Non-pigmented ciliary epithelial cell (primary cell): ENCODE measurements at regions not wholly inside any gene's neighbourhood (a gene's known extent, or its start where the extent isn't known, plus 50 kb on each side); places are given as distances from the start of the nearest gene placed in this dataset.
A peak's percentile ranks its signal among the peaks of the same experiment; 100 is the strongest.
"Not testable (repeated sequence)": the region's sequence is repeated elsewhere in the genome, so short reads cannot be mapped to it uniquely, and the experiment has no call there.

Experiments
- DNase-seq: peaks from one replicate; pipeline ENCODE4 v3.0.0-alpha.2; 2010; ENCODE audit warnings: low read depth

- DNase-seq: no peak
These were observed 292.4 kb downstream of the DUSP6 start for GRCh38 chr12:89059721-89060541.

DNA sequence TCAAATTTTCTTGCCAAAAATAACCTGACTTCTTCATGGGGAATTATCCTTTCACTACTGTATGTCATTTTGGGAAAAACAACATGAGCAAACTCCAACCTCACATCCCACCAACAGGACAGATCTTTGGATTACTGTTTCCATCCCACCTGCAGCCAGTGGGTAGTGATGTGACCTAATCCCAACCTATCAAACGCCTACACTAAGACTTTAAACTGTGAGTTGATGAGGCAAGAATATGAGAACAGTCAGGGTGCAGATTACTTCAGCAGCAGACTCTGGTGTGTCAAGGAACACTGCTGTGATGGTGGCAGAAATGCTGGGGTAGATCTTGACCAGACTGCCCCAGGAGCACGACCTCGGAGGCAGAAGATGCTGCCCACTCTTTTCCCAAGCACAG, 293.2 kb downstream of the DUSP6 start:
- no peak for DNase-seq

DNA sequence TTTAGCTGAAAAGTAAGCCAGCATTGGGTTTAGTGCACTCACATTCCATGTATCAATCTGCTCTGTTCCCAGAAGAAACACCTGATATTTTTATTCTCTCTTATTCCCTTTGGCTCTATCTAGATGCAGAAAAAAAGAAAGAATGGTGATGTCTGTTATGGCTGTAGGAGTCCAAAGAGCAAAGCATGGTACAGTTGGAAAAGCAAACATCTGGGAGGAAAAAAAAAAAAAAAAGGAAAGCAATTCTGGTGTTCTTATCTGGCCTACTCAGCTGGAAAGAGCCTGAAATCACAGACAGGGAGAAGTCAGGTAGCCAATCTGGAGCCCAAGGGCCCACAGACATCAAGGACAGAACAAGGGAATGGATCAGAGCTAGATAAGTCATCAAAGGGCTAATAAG, 293.9 kb downstream of the DUSP6 start:
- DNase-seq: no peak

- DNase-seq: not testable (repeated sequence)
These were observed 298.5 kb downstream of the DUSP6 start for GRCh38 chr12:89053817-89054216.

GRCh38 chr12:89051065-89051677, 301.1 kb downstream of the DUSP6 start:
- no peak for DNase-seq

GRCh38 chr12:89047856-89048418, 304.4 kb downstream of the DUSP6 start:
- DNase-seq: no peak

- no peak for DNase-seq
These were observed 311.2 kb downstream of the DUSP6 start for GRCh38 chr12:89041078-89041477.

DNA sequence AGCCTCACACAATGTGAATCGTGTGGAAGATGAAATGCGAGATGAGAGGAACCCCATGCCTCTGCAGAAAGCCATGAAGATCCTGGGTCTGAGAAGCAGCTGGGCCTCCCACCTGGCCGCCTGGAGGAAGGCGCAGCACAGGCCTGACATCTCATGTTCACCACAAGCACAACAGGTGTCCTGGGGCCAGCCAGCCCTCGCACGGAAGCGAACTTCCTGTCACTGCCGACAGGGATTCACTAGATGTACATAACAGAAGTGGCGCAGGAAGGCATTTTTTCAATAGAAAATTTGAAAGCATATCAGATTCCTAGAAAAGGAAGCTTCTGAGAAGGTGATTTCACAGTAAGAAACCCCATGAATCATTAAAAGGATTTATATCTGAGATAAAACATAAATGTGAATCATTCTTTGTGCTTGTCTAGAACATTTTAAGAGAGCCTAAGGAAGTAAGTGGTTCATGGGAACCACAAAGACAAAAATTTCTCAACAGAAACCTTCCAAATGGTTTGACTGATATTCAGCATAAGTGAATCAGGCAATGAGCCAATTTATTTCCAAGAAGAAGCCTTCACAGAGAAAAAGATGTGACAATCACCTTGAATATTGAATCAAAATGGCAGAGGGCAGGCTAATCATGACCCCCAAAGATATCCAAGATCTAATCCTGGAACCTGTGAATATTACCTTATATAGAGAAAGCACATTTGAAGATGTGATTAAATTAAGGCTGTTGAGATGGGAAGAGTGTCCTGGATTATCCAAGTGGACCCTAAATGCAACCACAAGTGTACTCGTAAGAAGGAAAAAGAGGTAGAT, 311.9 kb downstream of the DUSP6 start:
- peak; percentile 50 for DNase-seq

DNA sequence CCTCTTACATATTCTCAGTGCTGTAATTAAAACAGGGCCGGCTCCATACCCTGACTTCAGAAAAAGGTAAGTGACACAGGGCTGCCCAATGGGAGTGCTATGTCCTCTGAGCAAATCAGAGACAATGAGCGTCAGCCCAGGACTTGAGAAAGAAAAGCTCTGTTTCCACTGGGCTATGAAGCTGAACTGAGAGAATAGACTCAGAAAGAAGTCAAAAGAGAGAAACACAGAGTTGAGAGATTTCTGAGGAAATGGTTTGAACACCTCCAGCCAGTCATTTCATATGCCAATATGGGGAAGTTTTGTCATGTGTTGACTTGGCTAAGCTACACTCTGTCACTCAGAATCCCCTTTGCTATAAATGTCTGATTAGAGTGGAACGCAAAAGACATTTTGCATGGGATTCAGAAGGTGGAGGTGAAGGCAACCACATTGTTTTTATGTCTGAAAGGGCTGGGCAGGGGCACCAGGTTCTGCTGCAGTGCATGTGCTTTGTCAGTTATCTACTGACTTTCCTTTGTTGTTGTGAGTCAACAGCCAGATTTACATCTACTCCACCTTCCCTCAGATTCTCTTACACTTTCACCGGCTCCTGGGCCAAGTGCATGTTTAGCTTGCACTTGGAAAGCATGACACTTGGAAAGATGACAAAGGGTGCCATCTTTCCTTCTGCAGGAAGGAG, 313.3 kb downstream of the DUSP6 start:
- no peak for DNase-seq

- no peak for DNase-seq
These were observed 319.2 kb downstream of the DUSP6 start for GRCh38 chr12:89033062-89033461.

- no peak for DNase-seq
These were observed 322.3 kb downstream of the DUSP6 start for GRCh38 chr12:89029961-89030360.

DNA sequence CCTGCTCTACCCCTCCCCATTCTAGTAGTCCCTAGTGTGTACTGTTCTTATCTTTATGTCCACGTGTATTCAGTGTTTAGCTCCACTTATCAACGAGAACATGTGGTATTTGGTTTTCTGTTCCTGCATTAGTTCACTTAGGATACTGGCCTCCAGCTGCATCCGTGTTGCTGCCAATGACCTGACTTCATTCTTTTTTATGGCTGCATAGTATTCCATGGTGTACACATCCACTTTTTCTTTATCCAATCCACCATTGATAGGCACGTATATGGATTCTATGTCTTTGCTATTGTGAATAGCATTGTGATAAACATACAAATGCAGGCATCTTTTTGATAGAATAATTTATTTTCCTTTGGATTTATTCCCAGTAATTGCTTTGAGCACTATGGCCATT, 327.7 kb downstream of the DUSP6 start:
- DNase-seq: no peak

DNA sequence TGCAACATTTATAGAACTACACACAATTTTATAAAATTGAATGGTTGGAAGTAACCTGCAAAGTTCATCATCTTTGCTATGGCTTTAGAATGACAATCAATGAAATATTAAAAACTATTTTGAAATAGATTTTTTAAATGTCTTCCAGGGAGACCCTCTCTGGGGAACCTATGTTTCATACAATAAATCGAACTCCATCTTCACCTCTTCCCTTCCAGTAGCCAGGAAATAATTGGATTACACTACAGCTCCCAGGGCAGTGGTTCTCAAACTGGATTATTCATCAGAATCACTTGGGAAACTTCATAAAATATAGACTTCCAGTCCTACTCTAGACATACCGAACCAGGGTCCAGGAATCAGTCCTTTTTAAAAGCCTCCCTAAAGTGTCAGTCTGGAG, 328.4 kb downstream of the DUSP6 start:
- DNase-seq: no peak

DNA sequence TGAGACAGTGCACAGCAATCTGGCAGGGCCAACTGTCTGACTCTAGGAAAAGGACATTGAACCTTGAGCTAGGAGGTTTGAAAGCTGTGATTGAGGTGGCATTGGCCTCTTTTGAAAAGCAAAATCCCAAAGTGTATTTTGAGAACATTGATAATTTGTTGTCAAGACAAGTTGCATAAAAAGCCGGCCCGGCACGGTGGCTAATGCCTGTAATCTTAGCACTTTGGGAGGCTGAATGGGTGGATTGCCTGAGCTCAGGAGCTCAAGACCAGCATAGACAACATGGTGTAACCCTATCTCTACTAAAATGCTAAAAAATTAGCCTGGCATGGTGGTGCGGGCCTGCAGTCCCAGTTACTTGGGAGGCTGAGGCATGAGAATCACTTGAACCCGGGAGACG, 331.6 kb downstream of the DUSP6 start:
- no peak for DNase-seq

DNA sequence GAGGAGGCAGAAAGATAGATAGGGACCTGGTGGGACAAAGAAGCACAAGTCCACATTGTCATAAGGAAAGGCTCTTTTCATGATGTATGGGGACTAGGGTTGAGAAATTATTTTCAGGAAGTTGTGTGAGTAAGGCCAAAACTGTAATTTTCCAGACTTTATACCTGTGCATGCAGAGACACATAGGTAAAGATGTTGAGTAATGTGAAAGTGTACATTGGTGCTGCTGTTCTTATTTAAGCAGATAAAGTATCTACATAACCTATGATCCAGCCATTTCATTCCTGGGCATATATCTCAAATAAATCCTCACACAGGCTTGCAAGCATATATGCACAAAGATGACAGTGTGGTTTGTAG, 332.2 kb downstream of the DUSP6 start:
- DNase-seq: no peak

DNA sequence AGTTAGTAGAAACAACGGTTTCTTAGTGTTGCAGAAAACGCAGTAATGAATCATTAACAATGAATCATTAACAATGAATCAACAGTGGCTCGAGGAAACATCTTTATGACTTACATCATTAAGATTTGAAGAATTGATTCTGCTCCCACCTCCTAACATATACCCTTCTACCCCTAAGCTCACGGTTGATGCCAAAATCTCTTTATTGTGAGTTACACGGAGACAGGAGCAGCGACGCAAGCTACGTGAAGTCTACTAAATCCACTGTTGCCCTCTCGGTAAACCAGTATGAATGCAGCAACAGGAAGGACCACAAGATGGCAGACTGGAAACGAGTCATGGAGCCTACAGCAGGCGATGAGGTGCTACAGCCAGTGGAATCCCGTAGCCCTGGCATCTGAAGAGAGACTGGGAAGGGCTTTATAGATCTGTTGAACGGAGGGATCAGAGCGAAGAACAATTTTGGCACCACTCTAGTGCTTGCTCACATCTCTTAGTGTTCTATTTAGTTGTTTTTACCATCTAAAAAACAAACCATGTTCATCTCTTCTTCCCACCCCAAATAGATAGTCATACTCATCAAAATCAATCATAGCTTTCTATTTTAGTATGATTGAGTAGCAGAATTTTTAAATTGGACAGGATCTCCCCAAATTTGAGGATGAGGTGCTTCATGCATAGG, 332.7 kb downstream of the DUSP6 start:
- peak; percentile 63 for DNase-seq

- DNase-seq: peak; percentile 46
These were observed 335.1 kb downstream of the DUSP6 start for GRCh38 chr12:89016970-89017778.

DNA sequence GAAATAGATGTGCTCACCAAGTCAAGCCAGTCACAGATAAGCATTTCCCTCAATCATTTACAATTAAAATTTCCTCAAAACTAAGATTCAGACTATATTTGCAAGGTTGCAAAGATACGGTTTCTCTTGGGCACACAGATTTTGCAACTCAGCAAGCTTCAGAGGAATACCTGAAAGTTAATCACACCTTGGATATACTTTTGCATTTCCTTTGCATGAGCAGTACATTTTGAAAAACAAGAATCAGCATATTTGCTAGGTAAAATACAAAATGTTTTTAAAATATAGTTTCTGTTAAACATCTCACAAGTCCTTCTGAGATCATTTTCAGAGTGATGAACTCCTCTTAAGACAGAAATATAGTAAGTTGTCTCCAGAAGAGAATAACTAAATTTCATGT, 336.9 kb downstream of the DUSP6 start:
- no peak for DNase-seq

DNA sequence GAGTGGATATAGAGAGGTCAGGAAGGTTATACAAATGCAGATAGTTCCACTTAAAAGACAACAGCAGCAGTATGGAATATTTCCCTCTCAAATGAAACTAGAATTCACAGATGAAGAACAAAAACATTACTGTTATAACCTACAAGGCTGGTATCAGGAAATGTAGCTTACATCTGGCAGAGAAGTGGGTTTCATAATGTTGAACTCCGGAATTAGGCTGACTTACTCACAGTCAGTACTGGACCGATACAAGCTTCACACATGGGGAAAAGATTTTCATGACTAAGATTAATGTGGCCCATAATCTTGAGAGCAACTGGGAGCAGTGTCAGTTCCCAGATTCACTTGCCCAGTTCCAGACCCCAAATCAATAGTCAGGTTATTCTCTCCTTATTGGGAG, 353.9 kb downstream of the DUSP6 start:
- no peak for DNase-seq

- DNase-seq: no peak
These were observed 356.0 kb downstream of the DUSP6 start for GRCh38 chr12:88996200-88996788.
